Rectal smooth muscle tissue (tissue), 1 donor: ENCODE measurements at regions not wholly inside any gene's neighbourhood (a gene's known extent, or its start where the extent isn't known, plus 50 kb on each side); places are given as distances from the start of the nearest gene placed in this dataset.

ENCODE experiments used
- H3K27ac ChIP-seq: one replicate; pipeline ENCODE4 v1.7.0; 2013; ENCODE audit warnings: low read depth, low read length, inconsistent platforms
- H3K27me3 ChIP-seq: one replicate; pipeline ENCODE4 v1.7.0; 2013; ENCODE audit warnings: low read length; ENCODE audit not compliant: control insufficient read depth, insufficient read depth
- H3K36me3 ChIP-seq: one replicate; pipeline ENCODE4 v1.7.0; 2013; ENCODE audit warnings: low read length; ENCODE audit not compliant: control insufficient read depth, insufficient read depth
- H3K4me1 ChIP-seq: one replicate; pipeline ENCODE4 v1.7.0; 2013; ENCODE audit warnings: low read length; ENCODE audit not compliant: control insufficient read depth, insufficient read depth
- H3K4me3 ChIP-seq: one replicate; pipeline ENCODE4 v1.7.0; 2013; ENCODE audit warnings: low read length
- H3K9ac ChIP-seq: one replicate; pipeline ENCODE4 v1.7.0; 2013; ENCODE audit warnings: low read length

DNA sequence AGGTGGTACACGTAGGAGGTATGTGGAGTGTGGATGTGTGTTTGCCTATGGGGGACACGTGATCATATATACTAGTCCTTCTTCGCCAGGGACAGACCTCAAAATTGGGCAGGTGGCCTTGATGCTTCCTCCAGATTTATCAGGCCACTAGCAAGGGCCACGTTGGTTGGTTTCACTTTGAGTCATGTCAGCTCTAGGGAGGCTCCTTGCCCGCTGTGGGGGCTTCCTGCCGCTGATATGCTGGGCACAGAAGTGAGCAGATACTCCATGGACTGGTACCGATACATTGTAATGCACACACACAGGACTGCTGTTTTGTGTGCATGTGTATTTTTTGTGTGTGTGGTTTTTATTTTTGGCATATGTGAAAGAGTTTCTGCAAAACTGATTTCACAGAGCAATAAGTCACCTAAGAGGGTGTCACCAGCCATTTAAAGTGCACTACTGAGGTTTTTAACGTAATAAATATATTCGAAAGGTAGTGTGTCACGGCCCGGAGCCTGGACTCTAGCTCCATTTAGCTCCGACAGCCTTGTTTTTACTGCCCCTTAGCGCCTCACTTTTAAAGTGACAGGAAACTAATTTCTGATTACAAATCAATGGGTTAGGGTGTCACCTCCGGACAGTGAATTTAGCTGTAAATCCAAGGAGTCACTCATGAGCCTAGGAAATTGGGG lies 605.5 kb upstream of the SALL1 start:
- H3K4me1 ChIP-seq = peaks cover 3% of the 10 kb centered on the region
- H3K36me3 ChIP-seq = no peaks in the 10 kb centered on the region
- no peaks in the 10 kb centered on the region for H3K27me3 ChIP-seq
- no peak overlapping the region for H3K9ac ChIP-seq
- H3K4me3 ChIP-seq = no peak overlapping the region
- no peak overlapping the region for H3K27ac ChIP-seq

DNA sequence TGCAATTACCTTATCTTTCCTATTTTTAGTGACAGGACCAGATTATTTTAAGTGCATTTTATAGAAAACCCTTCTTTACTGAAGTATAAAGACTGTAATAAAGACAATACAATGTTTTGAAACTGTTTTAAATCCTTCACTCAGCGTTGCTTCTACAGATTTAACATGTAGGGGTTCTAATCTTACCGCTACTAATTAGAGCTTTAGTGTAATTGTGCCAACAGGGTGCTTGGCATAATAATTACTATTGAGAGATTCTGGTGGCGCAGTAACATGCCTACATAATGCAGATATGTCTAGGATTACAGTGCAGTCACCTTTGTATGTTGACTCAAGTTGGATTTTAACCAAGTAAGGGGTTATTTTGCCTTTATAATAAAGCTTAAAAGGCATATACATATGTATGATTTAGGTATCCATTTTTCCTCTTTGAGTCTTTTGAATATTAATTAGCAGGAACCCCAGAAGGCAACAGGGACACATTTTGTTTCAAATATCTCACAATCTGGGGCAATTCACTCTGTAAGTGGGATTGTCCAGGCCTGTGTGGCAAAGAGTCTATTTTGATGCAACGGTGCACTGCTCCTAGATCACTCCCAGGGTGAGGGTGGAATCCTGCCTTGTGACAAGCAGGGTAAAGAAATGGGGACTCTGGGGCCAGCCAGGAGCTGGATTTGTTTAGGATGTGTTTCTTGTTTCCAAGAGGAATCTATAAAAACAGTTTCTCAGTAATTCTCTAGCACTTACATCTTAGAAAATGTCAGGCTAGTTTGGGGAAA lies 604.7 kb upstream of the SALL1 start:
- no peaks in the 10 kb centered on the region for H3K27me3 ChIP-seq
- no peaks in the 10 kb centered on the region for H3K36me3 ChIP-seq
- H3K4me1 ChIP-seq = no peaks in the 10 kb centered on the region
- no peak overlapping the region for H3K27ac ChIP-seq
- no peak overlapping the region for H3K4me3 ChIP-seq
- H3K9ac ChIP-seq = no peak overlapping the region

DNA sequence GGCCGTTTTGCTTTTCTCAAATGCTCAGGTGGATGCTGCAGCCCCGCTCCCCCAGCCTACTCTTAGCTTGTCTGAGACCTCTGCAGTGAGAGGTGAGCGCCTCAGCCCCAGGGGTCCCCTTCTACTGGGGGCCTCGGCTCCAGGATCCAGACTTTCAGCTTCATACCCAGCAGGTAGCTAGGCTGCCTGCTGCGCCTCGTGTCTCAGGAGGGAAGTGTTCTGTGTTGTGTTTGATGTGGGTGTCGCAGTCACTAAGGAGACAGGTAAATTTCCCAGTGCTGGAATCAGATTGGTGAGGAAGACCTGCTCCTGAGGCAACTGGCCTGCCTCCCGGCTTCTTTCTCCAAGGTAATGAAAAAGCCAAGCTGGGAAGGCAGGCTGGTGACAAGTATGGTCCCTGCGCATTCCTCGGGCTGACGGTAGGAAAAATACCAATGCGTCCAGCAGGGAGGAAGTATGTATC lies 604.0 kb upstream of the SALL1 start:
- Histone ChIP-seq H3K4me3 (no peak overlapping the region), H3K4me1 (no peaks in the 10 kb centered on the region), H3K27ac (no peak overlapping the region), H3K36me3 (no peaks in the 10 kb centered on the region), H3K9ac (no peak overlapping the region), H3K27me3 (no peaks in the 10 kb centered on the region)

DNA sequence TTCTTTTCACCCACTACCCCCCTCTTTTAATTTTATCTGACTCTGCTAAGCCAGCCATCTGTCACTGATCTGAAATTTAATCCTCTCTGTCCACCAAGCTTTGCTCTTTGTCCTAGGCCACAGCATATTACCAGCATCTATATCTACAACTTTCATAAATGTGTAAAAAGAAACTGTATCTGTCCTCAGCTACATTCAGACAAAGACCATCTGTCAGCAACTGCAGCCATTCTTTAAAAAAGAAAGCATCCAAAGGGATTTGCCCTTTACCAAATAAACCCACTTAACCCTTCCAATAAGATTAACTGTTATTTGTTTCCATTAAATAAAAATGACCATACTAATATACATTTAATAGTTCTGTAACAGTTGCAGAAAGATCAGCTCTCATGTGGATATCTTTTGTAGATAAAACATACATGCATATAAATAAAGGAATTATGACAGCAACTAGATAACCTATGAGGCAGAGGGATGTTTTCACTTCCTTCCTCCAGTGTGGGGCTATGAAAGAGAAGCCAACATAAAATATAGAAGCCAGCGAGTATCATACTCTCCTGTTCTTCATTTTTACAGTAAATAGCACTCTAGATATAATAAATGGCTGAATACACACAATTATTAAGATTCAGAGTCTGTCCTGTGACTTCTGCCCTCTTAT lies 602.5 kb upstream of the SALL1 start:
- no peak overlapping the region for H3K4me3 ChIP-seq
- no peaks in the 10 kb centered on the region for H3K36me3 ChIP-seq
- no peak overlapping the region for H3K27ac ChIP-seq
- no peaks in the 10 kb centered on the region for H3K27me3 ChIP-seq
- no peaks in the 10 kb centered on the region for H3K4me1 ChIP-seq
- H3K9ac ChIP-seq = no peak overlapping the region

DNA sequence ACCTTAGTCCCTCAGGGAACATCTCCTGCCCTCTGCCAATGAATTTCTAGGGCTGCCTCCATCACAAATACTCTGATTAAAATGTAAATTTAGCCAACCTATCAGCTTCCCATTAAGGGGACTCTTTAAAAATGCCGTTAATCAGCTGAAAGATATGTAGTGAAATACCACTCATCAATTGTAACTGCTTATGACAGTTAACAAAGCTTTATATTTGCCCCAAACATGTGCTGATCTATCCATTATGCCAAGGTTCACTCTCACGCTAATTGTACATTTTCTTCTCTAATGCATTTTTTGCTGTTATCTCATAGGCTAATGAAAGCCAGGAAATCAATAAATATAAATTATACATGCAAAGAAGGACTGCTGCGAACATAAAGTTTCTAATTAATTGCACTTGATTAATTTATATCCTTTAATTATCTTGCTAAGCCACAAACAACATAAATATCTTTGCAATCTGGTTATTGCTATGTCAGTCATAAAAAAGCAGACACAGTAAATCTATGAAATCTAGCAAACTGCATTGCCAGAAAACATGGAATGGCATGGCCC lies 601.4 kb upstream of the SALL1 start:
- Histone ChIP-seq H3K4me3 (no peak overlapping the region), H3K9ac (no peak overlapping the region), H3K27me3 (no peaks in the 10 kb centered on the region), H3K4me1 (no peaks in the 10 kb centered on the region), H3K27ac (no peak overlapping the region), H3K36me3 (no peaks in the 10 kb centered on the region)

DNA sequence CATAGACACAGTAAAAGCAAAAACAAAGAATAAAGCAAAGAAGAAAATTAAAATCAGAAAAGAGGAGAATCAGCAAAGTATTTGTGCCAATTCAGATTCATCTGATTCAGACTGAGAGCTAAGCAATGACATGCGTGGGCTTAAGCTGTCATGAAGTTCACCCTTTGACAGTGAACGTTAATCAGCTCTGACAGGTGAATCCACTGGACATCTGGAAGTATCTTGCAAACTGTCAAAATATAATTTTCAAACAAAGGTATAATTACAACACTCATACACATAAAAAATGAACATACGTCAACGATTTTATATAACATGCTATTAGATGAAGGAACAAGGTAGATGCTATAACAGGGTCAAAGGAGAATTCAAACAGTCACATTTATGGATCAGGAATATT lies 596.3 kb upstream of the SALL1 start:
- Histone ChIP-seq H3K9ac (no peak overlapping the region), H3K4me1 (no peaks in the 10 kb centered on the region), H3K36me3 (no peaks in the 10 kb centered on the region), H3K27me3 (no peaks in the 10 kb centered on the region), H3K4me3 (no peak overlapping the region), H3K27ac (no peak overlapping the region)

DNA sequence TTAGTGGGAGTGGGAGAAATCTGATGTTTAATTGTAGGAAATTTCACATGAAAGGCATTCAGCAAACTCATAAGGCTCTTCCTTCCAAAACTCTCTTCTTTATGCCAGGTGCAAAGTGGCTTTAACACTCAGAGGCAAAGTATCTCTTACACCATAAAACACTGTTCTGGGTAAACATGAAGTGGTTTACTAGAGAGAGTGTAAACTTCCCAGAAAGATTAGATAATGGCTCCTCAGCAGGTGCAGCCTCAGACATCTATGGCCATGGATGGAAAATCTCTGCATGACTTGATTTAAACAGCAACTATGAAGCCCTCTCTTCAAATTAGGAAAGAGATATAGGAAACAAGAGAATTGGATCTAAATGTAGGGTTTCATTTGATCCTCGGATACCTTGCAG lies 583.1 kb upstream of the SALL1 start:
- Histone ChIP-seq H3K9ac (no peak overlapping the region), H3K27ac (no peak overlapping the region), H3K4me1 (no peaks in the 10 kb centered on the region), H3K36me3 (no peaks in the 10 kb centered on the region), H3K27me3 (no peaks in the 10 kb centered on the region), H3K4me3 (no peak overlapping the region)

DNA sequence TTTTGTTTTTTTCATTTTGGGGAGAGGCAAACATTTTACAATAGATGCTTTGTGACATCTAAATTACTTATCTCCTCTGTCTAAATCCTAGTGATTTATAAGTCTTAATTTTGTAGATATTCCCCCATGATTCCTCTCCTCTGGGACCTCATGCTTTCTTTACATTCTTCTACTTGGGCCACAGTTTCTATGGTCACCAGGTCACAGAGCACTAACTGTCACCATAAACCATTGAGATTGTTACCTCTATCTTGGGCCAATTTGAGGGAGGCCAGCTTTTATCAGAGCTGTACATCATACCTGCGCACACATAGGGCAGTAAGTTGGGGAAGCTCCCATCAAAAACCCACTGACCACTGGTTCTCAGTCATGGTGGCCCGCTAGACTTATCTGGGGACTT lies 582.1 kb upstream of the SALL1 start:
- no peak overlapping the region for H3K27ac ChIP-seq
- no peaks in the 10 kb centered on the region for H3K36me3 ChIP-seq

DNA sequence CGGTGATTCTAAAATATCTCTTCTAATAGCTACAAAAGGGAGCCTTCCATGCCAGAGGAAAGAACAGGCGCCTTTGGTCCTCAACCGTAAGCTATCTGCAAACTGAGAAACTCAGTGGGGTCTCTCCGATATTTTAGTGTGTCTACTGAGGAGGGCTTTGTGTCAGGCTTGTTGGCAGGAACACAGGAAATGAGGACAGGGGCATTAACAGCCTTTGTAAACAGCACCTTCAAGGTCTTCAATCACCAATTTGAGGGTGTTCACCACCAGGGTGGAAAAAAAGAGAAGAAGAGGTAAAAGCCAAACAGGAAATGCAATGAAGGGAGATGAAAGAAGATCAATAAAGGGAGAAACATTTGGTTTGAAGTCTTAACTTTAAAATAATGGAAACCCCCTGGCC lies 580.1 kb upstream of the SALL1 start:
- Histone ChIP-seq H3K4me3 (no peak overlapping the region), H3K36me3 (no peaks in the 10 kb centered on the region), H3K27ac (no peak overlapping the region), H3K4me1 (no peaks in the 10 kb centered on the region), H3K27me3 (no peaks in the 10 kb centered on the region), H3K9ac (no peak overlapping the region)

More for the DNA sequence above, 582.1 kb upstream of the SALL1 start:
- Histone ChIP-seq H3K9ac (no peak overlapping the region), H3K27me3 (no peaks in the 10 kb centered on the region), H3K4me1 (no peaks in the 10 kb centered on the region), H3K4me3 (no peak overlapping the region)

DNA sequence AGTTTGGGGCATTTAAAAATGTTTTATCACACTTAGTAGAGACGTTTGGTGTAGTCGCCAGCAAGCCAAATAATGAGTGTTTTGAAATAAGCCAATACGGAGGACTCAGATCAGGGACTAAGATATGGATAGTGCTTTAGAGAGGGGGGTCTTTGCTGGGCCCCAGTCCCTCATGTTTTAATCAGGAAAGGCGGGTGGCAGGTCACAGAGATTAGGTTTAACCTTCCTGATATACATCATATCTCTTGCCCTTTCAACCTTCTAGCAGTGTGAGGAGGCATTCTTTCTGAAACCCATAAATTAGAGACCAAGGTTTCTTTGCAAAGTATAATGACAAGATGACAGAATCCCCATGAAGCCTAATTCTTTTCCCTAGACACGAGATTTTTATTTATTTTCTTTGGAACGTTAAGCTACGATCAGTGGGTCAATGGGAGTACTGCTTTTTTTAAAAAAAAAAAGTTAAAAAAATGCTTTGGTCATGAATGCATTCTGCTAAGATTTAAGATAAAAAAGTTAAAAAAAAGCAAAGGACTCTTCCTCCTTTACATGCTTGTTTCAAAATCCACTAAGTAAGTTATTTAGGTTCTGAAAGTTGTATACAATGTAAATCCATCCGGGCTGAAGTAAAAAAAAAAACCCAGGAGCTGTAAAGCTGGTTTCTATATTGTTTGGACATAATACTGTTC lies 572.1 kb upstream of the SALL1 start:
- no peak overlapping the region for H3K27ac ChIP-seq
- H3K4me1 ChIP-seq = no peaks in the 10 kb centered on the region
- H3K27me3 ChIP-seq = no peaks in the 10 kb centered on the region
- H3K9ac ChIP-seq = no peak overlapping the region
- no peaks in the 10 kb centered on the region for H3K36me3 ChIP-seq
- H3K4me3 ChIP-seq = no peak overlapping the region

DNA sequence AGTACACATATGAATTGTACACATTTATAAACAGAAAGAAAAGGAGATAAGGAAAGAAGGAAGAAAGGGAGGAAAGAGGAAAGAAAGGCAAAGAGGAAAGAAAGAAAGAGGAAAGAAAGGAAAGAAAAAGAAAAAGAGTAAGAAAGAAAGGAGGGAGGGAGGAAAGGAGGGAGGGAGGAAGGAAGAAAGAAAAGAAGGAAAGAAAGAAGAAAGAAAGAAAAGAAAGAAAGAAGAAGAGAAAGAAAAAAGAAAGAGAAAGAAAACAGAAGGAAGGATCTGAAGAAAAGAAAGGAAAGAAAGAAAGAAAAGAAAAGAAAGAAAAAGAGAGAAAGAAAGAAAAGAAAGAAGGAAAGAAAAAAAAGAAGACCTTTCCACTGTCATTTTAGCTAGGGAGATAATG lies 571.4 kb upstream of the SALL1 start:
- no peak overlapping the region for H3K4me3 ChIP-seq

DNA sequence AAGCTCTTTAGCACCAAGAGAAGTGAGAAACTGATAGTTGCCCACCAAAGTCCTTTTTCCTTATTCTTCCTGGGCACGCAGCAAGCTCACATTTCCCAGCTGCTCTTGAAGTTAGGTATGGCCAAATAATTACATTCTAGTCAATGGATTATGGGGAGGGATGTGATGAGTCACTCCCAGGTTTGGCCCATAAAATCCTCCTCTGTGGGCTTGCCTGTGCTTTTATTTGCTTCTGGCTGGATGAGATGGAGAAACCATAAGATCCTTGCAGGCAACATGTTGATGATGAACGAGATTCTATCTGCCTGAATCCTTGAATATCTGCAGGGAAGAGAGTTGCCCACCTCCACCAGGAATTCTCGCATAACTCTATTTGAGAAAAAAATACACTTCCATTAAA lies 568.3 kb upstream of the SALL1 start:
- H3K27me3 ChIP-seq = no peaks in the 10 kb centered on the region
- no peaks in the 10 kb centered on the region for H3K4me1 ChIP-seq
- H3K36me3 ChIP-seq = no peaks in the 10 kb centered on the region
- H3K27ac ChIP-seq = no peak overlapping the region
- H3K4me3 ChIP-seq = no peak overlapping the region
- H3K9ac ChIP-seq = no peak overlapping the region

More for the DNA sequence above, 571.4 kb upstream of the SALL1 start:
- Histone ChIP-seq H3K27me3 (no peaks in the 10 kb centered on the region), H3K9ac (no peak overlapping the region), H3K36me3 (no peaks in the 10 kb centered on the region), H3K27ac (no peak overlapping the region), H3K4me1 (no peaks in the 10 kb centered on the region)
